WTC11 (cell line): ENCODE measurements at regions not wholly inside any gene's neighbourhood (a gene's known extent, or its start where the extent isn't known, plus 50 kb on each side); places are given as distances from the start of the nearest gene placed in this dataset.

Source experiments
- ATAC-seq: fragments of 200-7000 bp; cut with Tn5 transposase; 2 replicates; pipeline ENCODE4 v1.10.0; 2021; ENCODE audit warnings: mild to moderate bottlenecking, moderate library complexity
- CTCF ChIA-PET: fragments of 300-600 bp; sonication (Branson Sonifier 250); formaldehyde crosslinking; loops from one replicate; lab custom pipeline; 2021; ENCODE audit warnings: antibody characterized with exemption; lab: Charles Lee
- POLR2A ChIA-PET: fragments of 350-600 bp; sonication (Branson Sonifier 250); formaldehyde crosslinking; loops from one replicate; lab custom pipeline; 2021; ENCODE audit warnings: antibody characterized with exemption; lab: Charles Lee
- DNase-seq: peaks from one replicate; pipeline ENCODE4 v3.0.0; 2021; ENCODE audit warnings: low spot score
- H3K27ac Mint-ChIP-seq: 2 replicates; pipeline ENCODE4 v1.8.0; 2021; ENCODE audit warnings: mixed read lengths
- H3K27me3 Mint-ChIP-seq: 2 replicates; pipeline ENCODE4 v1.8.0; 2021; ENCODE audit warnings: low read depth, mild to moderate bottlenecking, moderate library complexity, mixed read lengths
- H3K36me3 Mint-ChIP-seq: 2 replicates; pipeline ENCODE4 v1.8.0; 2021; ENCODE audit warnings: mixed read lengths
- H3K4me1 Mint-ChIP-seq: 2 replicates; pipeline ENCODE4 v1.8.0; 2022; ENCODE audit warnings: mixed read lengths
- H3K4me3 Mint-ChIP-seq: 2 replicates; pipeline ENCODE4 v1.8.0; 2021; ENCODE audit warnings: mild to moderate bottlenecking, moderate library complexity, mixed read lengths
- H3K9me3 Mint-ChIP-seq: 2 replicates; pipeline ENCODE4 v1.8.0; 2021; ENCODE audit warnings: mixed read lengths
- CREM ChIP-seq: sonication (generic); formaldehyde crosslinking; IDR thresholded peaks from 2 replicates; pipeline ENCODE4 v1.8.1; 2022; ENCODE audit warnings: mild to moderate bottlenecking, missing genetic modification reagents, moderate library complexity
- E2F4 ChIP-seq: sonication (generic); formaldehyde crosslinking; IDR thresholded peaks from 2 replicates; pipeline ENCODE4 v1.8.1; 2022; ENCODE audit warnings: low read depth, mild to moderate bottlenecking, moderate library complexity, missing genetic modification reagents, borderline replicate concordance
- E2F5 ChIP-seq: sonication (generic); formaldehyde crosslinking; IDR thresholded peaks from 2 replicates; pipeline ENCODE4 v1.8.1; 2022; ENCODE audit warnings: mild to moderate bottlenecking, moderate library complexity, missing genetic modification reagents
- ERG ChIP-seq: fragments of 250-450 bp; sonication (Bioruptor Pico); IDR thresholded peaks from 2 replicates; pipeline ENCODE4 v1.8.0; 2021; ENCODE audit warnings: mild to moderate bottlenecking
- FOXP4 ChIP-seq: sonication (generic); formaldehyde crosslinking; IDR thresholded peaks from 2 replicates; pipeline ENCODE4 v1.8.0; 2022; ENCODE audit warnings: mild to moderate bottlenecking, missing genetic modification reagents
- IRF1 ChIP-seq: sonication (generic); formaldehyde crosslinking; IDR thresholded peaks from 2 replicates; pipeline ENCODE4 v1.8.0; 2023; ENCODE audit warnings: missing genetic modification reagents
- MAX ChIP-seq: sonication (generic); formaldehyde crosslinking; IDR thresholded peaks from 2 replicates; pipeline ENCODE4 v1.8.0; 2022; ENCODE audit warnings: mild to moderate bottlenecking, missing genetic modification reagents
- MLX ChIP-seq: sonication (generic); formaldehyde crosslinking; IDR thresholded peaks from 2 replicates; pipeline ENCODE4 v1.8.1; 2023; ENCODE audit warnings: mild to moderate bottlenecking, missing genetic modification reagents, moderate library complexity
- MXD4 ChIP-seq: fragments of 250-450 bp; sonication (Bioruptor Pico); IDR thresholded peaks from 2 replicates; pipeline ENCODE4 v1.8.0; 2021; ENCODE audit warnings: mild to moderate bottlenecking, moderate library complexity, borderline replicate concordance
- NR1H2 ChIP-seq: sonication (generic); formaldehyde crosslinking; IDR thresholded peaks from 2 replicates; pipeline ENCODE4 v1.9.0; 2021; ENCODE audit warnings: mild to moderate bottlenecking, moderate library complexity, missing genetic modification reagents
- PRRX2 ChIP-seq: fragments of 250-450 bp; sonication (Bioruptor Pico); IDR thresholded peaks from 2 replicates; pipeline ENCODE4 v1.8.0; 2021; ENCODE audit warnings: mild to moderate bottlenecking
- RORB ChIP-seq: fragments of 250-450 bp; sonication (Bioruptor Pico); IDR thresholded peaks from 2 replicates; pipeline ENCODE4 v1.9.0; 2021; ENCODE audit warnings: mild to moderate bottlenecking
- SP1 ChIP-seq: sonication (generic); formaldehyde crosslinking; conservative IDR thresholded peaks from 2 replicates; pipeline ENCODE4 v1.8.1; 2022; ENCODE audit warnings: missing genetic modification reagents
- TCF7 ChIP-seq: sonication (generic); formaldehyde crosslinking; IDR thresholded peaks from 2 replicates; pipeline ENCODE4 v1.8.0; 2022; ENCODE audit warnings: mild to moderate bottlenecking, low read depth, missing genetic modification reagents, moderate library complexity
- TP53 ChIP-seq: sonication (generic); formaldehyde crosslinking; IDR thresholded peaks from 2 replicates; pipeline ENCODE4 v1.8.1; 2023; ENCODE audit warnings: mild to moderate bottlenecking, missing genetic modification reagents
- ZNF232 ChIP-seq: sonication (generic); formaldehyde crosslinking; IDR thresholded peaks from 2 replicates; pipeline ENCODE4 v1.8.0; 2022; ENCODE audit warnings: mild to moderate bottlenecking, missing genetic modification reagents
- ZNF281 ChIP-seq: sonication (generic); formaldehyde crosslinking; IDR thresholded peaks from 2 replicates; pipeline ENCODE4 v1.8.0; 2023; ENCODE audit warnings: mild to moderate bottlenecking, missing genetic modification reagents
- ZNF416 ChIP-seq: fragments of 250-450 bp; sonication (Bioruptor Pico); IDR thresholded peaks from 2 replicates; pipeline ENCODE4 v1.9.0; 2021; ENCODE audit warnings: mild to moderate bottlenecking, inconsistent platforms
- ZNF532 ChIP-seq: fragments of 250-450 bp; sonication (Bioruptor Pico); IDR thresholded peaks from 2 replicates; pipeline ENCODE4 v1.9.0; 2021; ENCODE audit warnings: mild to moderate bottlenecking, borderline replicate concordance

GRCh38 chr22:47355388-47355725 lies 592.9 kb downstream of the TBC1D22A start (continued):
- TF ChIP-seq ZNF281 = no peak
- TF ChIP-seq SP1 = no peak
- TF ChIP-seq RORB (CRISPR knock-in tag) = no peak
- TF ChIP-seq PRRX2 (CRISPR knock-in tag) = no peak
- TF ChIP-seq ZNF532 (CRISPR knock-in tag) = no peak
- no peak for TF ChIP-seq E2F5 (CRISPR knock-in tag)
- TF ChIP-seq FOXP4 = no peak
- no peak for TF ChIP-seq E2F4 (CRISPR knock-in tag)
- TF ChIP-seq MXD4 (CRISPR knock-in tag) = no peak
- no peak for TF ChIP-seq TCF7 (CRISPR knock-in tag)
- no peak for TF ChIP-seq NR1H2
- TF ChIP-seq ZNF416 = no peak
- TF ChIP-seq, all 79 proteins: peak for 0

GRCh38 chr22:47354668-47355387 lies 592.4 kb downstream of the TBC1D22A start:
- Mint-ChIP-seq H3K9me3 (peaks cover 45% of the 10 kb centered on the region), H3K27ac (no peak overlapping the region), H3K4me1 (no peaks in the 10 kb centered on the region), H3K27me3 (peaks cover 8% of the 10 kb centered on the region), H3K4me3 (no peak overlapping the region), H3K36me3 (peaks cover 30% of the 10 kb centered on the region)
- ATAC-seq = no peak
- ChIA-PET POLR2A (no interaction called here), CTCF (no interaction called here)
- DNase-seq = no peak
- no peak for TF ChIP-seq ERG
- no peak for TF ChIP-seq ZNF232
- TF ChIP-seq MLX = no peak
- no peak for TF ChIP-seq CREM
- TF ChIP-seq IRF1 = no peak
- TF ChIP-seq TP53 = no peak
- TF ChIP-seq MAX (CRISPR knock-in tag) = no peak
